Omental fat pad (tissue), 3 donors: ENCODE measurements at regions not wholly inside any gene's neighbourhood (a gene's known extent, or its start where the extent isn't known, plus 50 kb on each side); places are given as distances from the start of the nearest gene placed in this dataset.
A peak's percentile ranks its signal among the peaks of the same experiment; 100 is the strongest.

Experiments
- ATAC-seq: fragments of 150-250 bp; one replicate; pipeline ENCODE4 v1.9.1; 2016; ENCODE audit warnings: mild to moderate bottlenecking, moderate library complexity; ENCODE audit not compliant: low FRiP score
- DNase-seq: peaks from one replicate; pipeline ENCODE4 v3.0.0-alpha.2; 2019; ENCODE audit warnings: low spot score
- TF ChIP-seq, protein P1 (sequence below), 3 donors: fragments of 450-650 bp; IDR thresholded peaks; one replicate each; pipeline ENCODE4 v1.5.1; 2016 to 2017; ENCODE audit warnings: antibody characterized with exemption in 3 of 3, mild to moderate bottlenecking in 3 of 3, moderate library complexity in 2 of 3

DNA sequence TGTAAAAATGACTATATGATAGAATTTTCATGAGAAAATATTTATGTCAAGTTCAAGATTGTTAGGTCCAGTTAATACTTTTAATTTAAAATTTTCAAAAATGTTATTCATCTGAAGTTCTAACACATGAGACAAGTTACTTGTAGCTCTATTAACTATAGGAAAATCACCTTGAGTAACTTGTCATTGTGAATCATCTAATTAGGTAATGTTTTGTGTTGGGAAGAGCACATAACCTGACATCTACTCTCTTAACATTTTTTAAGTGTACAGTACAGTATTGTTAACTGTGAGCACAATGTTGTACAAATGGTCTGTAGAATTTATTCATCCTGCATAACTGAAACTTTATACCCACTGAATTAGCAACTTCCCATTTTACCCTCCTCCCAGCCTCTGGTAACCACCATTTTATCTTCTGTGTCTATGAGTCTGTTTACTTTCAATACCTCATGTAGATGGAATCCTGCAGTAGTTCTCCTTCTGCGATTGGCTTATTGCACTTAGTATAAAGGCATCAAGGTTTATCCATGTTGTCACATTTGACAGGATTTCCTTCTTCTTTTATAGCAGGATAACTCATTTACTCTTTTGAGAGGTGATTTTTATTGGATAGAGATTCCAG, 54.6 kb downstream of the ARL4A start:
- no peak for ATAC-seq
- DNase-seq = no peak
- TF ChIP-seq, protein P1, sequence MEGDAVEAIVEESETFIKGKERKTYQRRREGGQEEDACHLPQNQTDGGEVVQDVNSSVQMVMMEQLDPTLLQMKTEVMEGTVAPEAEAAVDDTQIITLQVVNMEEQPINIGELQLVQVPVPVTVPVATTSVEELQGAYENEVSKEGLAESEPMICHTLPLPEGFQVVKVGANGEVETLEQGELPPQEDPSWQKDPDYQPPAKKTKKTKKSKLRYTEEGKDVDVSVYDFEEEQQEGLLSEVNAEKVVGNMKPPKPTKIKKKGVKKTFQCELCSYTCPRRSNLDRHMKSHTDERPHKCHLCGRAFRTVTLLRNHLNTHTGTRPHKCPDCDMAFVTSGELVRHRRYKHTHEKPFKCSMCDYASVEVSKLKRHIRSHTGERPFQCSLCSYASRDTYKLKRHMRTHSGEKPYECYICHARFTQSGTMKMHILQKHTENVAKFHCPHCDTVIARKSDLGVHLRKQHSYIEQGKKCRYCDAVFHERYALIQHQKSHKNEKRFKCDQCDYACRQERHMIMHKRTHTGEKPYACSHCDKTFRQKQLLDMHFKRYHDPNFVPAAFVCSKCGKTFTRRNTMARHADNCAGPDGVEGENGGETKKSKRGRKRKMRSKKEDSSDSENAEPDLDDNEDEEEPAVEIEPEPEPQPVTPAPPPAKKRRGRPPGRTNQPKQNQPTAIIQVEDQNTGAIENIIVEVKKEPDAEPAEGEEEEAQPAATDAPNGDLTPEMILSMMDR (IDR thresholded peaks at IDR 0.05) = no peak

DNA sequence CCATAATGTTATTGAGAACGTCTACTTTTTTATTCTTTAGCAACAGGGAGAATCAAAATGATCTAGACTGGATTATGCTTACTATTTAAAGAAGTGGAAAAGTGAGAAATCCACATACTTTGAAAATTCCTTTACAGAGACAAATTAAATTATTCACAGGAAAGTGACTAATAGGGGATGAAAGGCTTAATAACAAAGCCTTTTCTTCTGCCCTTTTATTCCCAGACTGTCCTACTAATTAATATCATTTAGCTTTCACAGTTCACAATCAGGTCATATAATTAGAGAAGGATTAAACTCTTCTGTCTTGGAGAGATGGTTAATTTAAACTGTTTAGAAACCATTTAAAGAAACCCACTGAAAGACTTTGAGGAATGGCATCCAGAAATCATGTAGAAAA, 58.8 kb downstream of the ARL4A start:
- no peak for ATAC-seq
- TF ChIP-seq, protein P1 (IDR thresholded peaks at IDR 0.05) = no peak

DNA sequence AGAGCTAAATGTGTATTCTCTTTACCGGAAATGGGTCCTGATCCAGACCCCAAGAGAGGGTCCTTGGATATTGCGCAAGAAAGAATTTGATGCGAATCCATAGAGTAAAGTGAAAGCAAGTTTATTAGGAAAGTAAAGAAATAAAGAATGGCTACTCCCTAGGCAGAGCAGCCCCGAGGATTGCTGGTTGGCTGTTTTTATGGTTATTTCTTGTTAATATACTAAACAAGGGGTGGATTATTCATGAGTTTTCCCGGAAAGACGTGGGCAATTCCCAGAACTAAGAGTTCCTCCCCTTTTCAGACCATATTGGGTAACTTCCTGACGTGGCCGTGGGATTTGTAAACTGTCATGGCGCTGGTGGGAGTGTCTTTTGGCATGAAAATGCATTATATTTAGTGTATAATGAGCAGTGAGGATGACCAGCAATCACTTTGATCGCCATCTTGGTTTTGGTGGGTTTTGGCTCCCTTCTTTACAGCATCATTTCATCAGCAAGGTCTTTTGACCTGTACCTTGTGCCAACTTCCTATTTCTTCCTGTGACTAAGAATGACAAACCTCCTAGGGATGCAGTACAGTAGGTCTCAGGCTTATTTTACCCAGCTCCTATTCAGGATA, 60.4 kb downstream of the ARL4A start:
- ATAC-seq (no peak), DNase-seq (no peak)
- TF ChIP-seq, protein P1 (IDR thresholded peaks at IDR 0.05) = no peak

More for the DNA sequence above, 58.8 kb downstream of the ARL4A start:
- DNase-seq = no peak

DNA sequence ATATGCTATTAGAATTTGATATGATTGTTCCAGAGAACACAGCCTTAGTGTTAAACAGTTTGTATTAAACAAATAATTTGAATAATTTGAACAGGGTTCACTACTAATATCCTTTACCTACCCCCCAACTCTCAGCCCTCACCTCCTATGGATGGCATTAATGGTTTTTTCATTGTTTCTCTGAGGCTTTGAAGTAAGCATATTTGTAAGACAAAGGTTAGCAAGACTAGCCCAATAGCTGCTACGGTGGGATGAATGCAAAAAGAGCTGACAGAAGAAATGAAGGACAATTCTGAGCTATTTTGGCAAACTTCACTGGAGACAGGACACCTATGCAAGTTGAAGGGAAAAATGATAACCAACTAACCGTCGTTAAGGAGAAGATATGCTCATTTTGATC, 61.6 kb downstream of the ARL4A start:
- TF ChIP-seq, protein P1 (IDR thresholded peaks at IDR 0.05) = no peak
- ATAC-seq (no peak), DNase-seq (no peak)

DNA sequence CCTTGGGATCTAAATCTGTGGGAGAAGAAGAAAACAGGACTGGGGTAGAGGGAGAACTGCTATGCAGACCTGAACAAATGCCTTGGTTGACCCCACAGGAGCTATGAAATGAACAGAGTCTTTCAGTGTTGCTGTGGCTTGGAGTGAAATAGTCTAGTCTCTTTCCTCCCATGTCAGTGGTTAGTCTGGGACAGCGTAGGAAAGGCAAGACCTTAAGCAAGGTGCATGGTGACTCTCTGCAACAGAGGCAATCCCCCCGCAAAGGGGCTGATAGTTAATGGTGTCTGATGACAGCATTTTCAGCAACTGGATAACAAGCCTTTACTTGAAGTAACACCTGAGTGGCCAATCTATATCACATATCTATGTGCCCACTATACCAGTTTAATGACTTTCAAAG, 62.3 kb downstream of the ARL4A start:
- ATAC-seq (no peak), DNase-seq (no peak)
- TF ChIP-seq, protein P1 (IDR thresholded peaks at IDR 0.05) = no peak

DNA sequence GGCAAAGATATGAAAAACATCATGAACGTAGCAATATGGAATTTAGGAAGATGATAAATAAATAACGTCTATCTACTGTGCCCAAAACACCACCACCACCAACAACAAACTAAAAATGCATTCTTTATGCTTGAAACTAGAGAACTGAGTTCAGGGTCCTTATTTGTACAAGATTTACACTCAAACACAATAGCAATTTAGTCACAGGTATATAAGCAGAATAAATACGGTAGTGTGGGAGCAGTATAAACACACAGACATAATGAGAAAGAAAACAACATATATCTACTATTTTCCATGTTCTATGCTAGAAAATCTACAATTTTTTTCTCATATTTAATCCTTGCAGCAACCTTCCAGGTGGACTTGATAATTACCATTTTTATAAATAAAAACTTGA, 64.3 kb downstream of the ARL4A start:
- TF ChIP-seq, protein P1 (IDR thresholded peaks at IDR 0.05) = no peak
- DNase-seq (no peak), ATAC-seq (no peak)

DNA sequence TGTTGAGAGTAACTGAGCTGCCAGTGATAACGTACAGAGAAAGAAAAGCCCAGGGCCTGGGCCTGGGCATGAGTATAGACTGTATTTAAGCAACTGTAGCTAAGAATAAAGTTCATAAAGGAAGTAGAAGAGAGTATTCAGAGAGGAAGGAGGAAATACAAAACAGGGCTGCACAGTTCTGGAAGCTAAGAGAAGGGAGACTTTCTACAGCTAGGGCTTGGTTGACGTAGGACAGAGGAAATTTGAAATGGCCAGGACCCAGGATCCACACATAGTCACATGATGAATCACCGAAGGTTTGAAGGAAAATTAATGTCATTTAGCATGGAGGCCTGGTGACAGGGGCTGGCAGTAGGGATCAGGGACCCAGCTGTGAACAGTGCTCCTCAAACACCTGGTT, 66.7 kb downstream of the ARL4A start:
- DNase-seq (no peak), ATAC-seq (peak; percentile 25)

More for the DNA sequence above, 66.7 kb downstream of the ARL4A start:
- TF ChIP-seq, protein P1 (IDR thresholded peaks at IDR 0.05) = no peak
